CD14-positive monocyte (primary cell): ENCODE measurements at regions not wholly inside any gene's neighbourhood (a gene's known extent, or its start where the extent isn't known, plus 50 kb on each side); places are given as distances from the start of the nearest gene placed in this dataset.
"Not testable (repeated sequence)": the region's sequence is repeated elsewhere in the genome, so short reads cannot be mapped to it uniquely, and the experiment has no call there.

Experiments used
- DNase-seq, 3 donors: peaks; one replicate each; pipeline ENCODE4 v3.0.0-alpha.2; 2011 to 2022
- H2AFZ ChIP-seq: 2 replicates; pipeline ENCODE4 v1.6.0; 2012; ENCODE audit warnings: mild to moderate bottlenecking, low read depth, low read length, inconsistent platforms; ENCODE audit not compliant: insufficient read depth, poor library complexity, severe bottlenecking
- H3K27ac ChIP-seq, 2 donors: 1 replicate in 1 of 2; 2 replicates in 1 of 2; pipeline ENCODE4 v1.5.1; 2012 to 2013; ENCODE audit warnings: low read length in 2 of 2, control low read depth in 1 of 2, inconsistent platforms in 1 of 2, low read depth in 1 of 2, mild to moderate bottlenecking in 1 of 2
- H3K27me3 ChIP-seq, 2 donors: one replicate each; pipeline versions ENCODE4 v1.6.0 to v1.6.1; 2011 to 2013; ENCODE audit warnings: low read length in 2 of 2; ENCODE audit not compliant: control insufficient read depth in 2 of 2, insufficient read depth in 2 of 2
- H3K36me3 ChIP-seq, 2 donors: replicated peaks in 1 of 2; 1 replicate in 1 of 2; 2 replicates in 1 of 2; pipeline versions ENCODE4 v1.5.1 to v1.6.1; 2012 to 2013; ENCODE audit warnings: low read length in 2 of 2, control low read depth in 1 of 2, inconsistent platforms in 1 of 2, mild to moderate bottlenecking in 1 of 2; ENCODE audit not compliant: insufficient read depth in 2 of 2, control insufficient read depth in 1 of 2
- H3K4me1 ChIP-seq, 2 donors: 1 replicate in 1 of 2; 2 replicates in 1 of 2; pipeline versions ENCODE4 v1.5.1 to v1.6.1; 2012 to 2013; ENCODE audit warnings: low read length in 2 of 2, control low read depth in 1 of 2, inconsistent platforms in 1 of 2, mild to moderate bottlenecking in 1 of 2, moderate library complexity in 1 of 2; ENCODE audit not compliant: insufficient read depth in 2 of 2, control insufficient read depth in 1 of 2
- H3K4me2 ChIP-seq: replicated peaks from 2 replicates; pipeline ENCODE3; 2012; ENCODE audit warnings: low read length, moderate library complexity, mild to moderate bottlenecking; ENCODE audit not compliant: poor library complexity, severe bottlenecking; ENCODE audit errors: extremely low read depth
- H3K4me3 ChIP-seq, 3 experiments: fragments of 200-600 bp in 1 of 3; sonication (generic) in 1 of 3; replicated peaks in 1 of 3; 1 replicate in 2 of 3; 2 replicates in 1 of 3; pipeline ENCODE4 v1.5.1; 2011 to 2013; ENCODE audit warnings: low read length in 3 of 3, mild to moderate bottlenecking in 3 of 3, control low read depth in 2 of 3, low read depth in 2 of 3, inconsistent platforms in 1 of 3, moderate library complexity in 1 of 3
- H3K79me2 ChIP-seq: 2 replicates; pipeline ENCODE4 v1.6.0; 2012; ENCODE audit warnings: mild to moderate bottlenecking, control low read depth, inconsistent platforms, low read length, moderate library complexity; ENCODE audit not compliant: insufficient read depth
- H3K9ac ChIP-seq: 2 replicates; pipeline ENCODE4 v1.6.0; 2017; ENCODE audit warnings: low read length, mild to moderate bottlenecking; ENCODE audit not compliant: insufficient read depth, poor library complexity, severe bottlenecking
- H3K9me3 ChIP-seq, 2 donors: replicated peaks in 1 of 2; 1 replicate in 1 of 2; 2 replicates in 1 of 2; pipeline versions ENCODE4 v1.5.1 to v1.6.1; 2012 to 2013; ENCODE audit warnings: low read length in 2 of 2, control low read depth in 1 of 2; ENCODE audit not compliant: control insufficient read depth in 1 of 2, insufficient read depth in 1 of 2
- H4K20me1 ChIP-seq: 2 replicates; pipeline ENCODE4 v1.6.0; 2012; ENCODE audit warnings: mild to moderate bottlenecking, low read length, control low read depth, moderate library complexity; ENCODE audit not compliant: insufficient read depth
- H3K27ac Mint-ChIP-seq, 7 donors: one replicate each; pipeline ENCODE4 v1.8.0; 2020; ENCODE audit warnings: mild to moderate bottlenecking in 7 of 7, mixed read lengths in 7 of 7, moderate library complexity in 6 of 7, inconsistent platforms in 2 of 7
- H3K27me3 Mint-ChIP-seq, 3 donors: one replicate each; pipeline ENCODE4 v1.8.0; 2021 to 2022; ENCODE audit warnings: low read depth in 3 of 3, mild to moderate bottlenecking in 3 of 3, mixed read lengths in 3 of 3, moderate library complexity in 3 of 3, inconsistent platforms in 1 of 3
- H3K36me3 Mint-ChIP-seq, 2 donors: one replicate each; pipeline ENCODE4 v1.8.0; 2020; ENCODE audit warnings: mixed read lengths in 2 of 2, inconsistent platforms in 1 of 2, mild to moderate bottlenecking in 1 of 2
- H3K4me1 Mint-ChIP-seq: one replicate; pipeline ENCODE4 v1.8.0; 2020; ENCODE audit warnings: mild to moderate bottlenecking, mixed read lengths
- H3K4me3 Mint-ChIP-seq, 2 donors: one replicate each; pipeline ENCODE4 v1.8.0; 2020; ENCODE audit warnings: mild to moderate bottlenecking in 2 of 2, mixed read lengths in 2 of 2, moderate library complexity in 1 of 2
- H3K9me3 Mint-ChIP-seq, 7 donors: one replicate each; pipeline ENCODE4 v1.8.0; 2020 to 2022; ENCODE audit warnings: mixed read lengths in 7 of 7, mild to moderate bottlenecking in 6 of 7, moderate library complexity in 6 of 7, inconsistent platforms in 2 of 7
- CTCF ChIP-seq: fragments of 200-600 bp; IDR thresholded peaks from one replicate; pipeline ENCODE4 v1.8.0; 2022; ENCODE audit warnings: antibody characterized with exemption, mild to moderate bottlenecking
- WGBS: methylation state at CpG from one replicate; pipeline ENCODE4 v1.1.5; 2013; ENCODE audit warnings: missing lambda C conversion rate; ENCODE audit not compliant: insufficient coverage; 5-methylcytosine and 5-hydroxymethylcytosine counted together
- intact Hi-C, 2 donors: fragments of 100-400 bp; cut with micrococcal nuclease; formaldehyde crosslinking; loops; one replicate each; pipeline versions ENCODE4 v1.15.0 to v1.15.1; 2023

GRCh38 chr12:25625146-25625545, 72.1 kb upstream of the LMNTD1 start:
- peaks cover 0 to 3% of the 10 kb centered on the region in 2 donors for H3K9me3 ChIP-seq
- Mint-ChIP-seq H3K36me3 (no peaks in the 10 kb centered on the region), H3K4me1 (no peaks in the 10 kb centered on the region), H3K9me3 (peaks cover 0 to 4% (median 2%) of the 10 kb centered on the region in 7 donors), H3K27me3 (peaks cover 0 to 1% (median 0%) of the 10 kb centered on the region in 3 donors), H3K27ac (no peak overlapping the region), H3K4me3 (no peak overlapping the region)
- H3K4me1 ChIP-seq, result no peaks in the 10 kb centered on the region
- no peaks in the 10 kb centered on the region for H3K36me3 ChIP-seq
- no CpG with 5 or more reads among the region's 2 CpGs for WGBS
- no peak overlapping the region for H2AFZ ChIP-seq
- intact Hi-C loops, result no loop called here
- H3K27ac ChIP-seq, result no peak overlapping the region
- no peak for TF ChIP-seq CTCF
- no peak overlapping the region for H3K9ac ChIP-seq
- H3K79me2 ChIP-seq, result no peaks in the 10 kb centered on the region
- no peaks in the 10 kb centered on the region for H3K27me3 ChIP-seq
- H4K20me1 ChIP-seq, result no peaks in the 10 kb centered on the region
- no peak overlapping the region for H3K4me3 ChIP-seq
- no peak overlapping the region for H3K4me2 ChIP-seq
- no peak for DNase-seq

DNA sequence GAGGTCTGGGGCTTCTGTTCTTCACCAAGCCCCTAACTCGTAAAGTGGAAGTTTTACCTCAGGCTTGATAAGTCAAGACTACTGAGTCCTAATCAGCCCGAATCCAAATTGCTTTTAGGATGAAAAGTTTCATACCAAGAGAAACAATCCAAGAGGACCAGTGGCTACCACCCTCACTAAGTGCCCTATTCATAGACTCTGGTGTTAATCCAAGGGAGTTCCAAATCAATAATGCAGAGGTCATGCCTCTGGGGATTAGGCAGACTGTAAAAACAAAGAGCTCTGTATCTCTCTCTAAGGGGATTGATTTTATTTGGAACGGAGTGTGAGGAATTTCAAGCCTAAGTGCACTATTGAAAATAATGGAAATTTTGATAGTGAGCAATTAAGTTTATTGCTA, 76.3 kb upstream of the LMNTD1 start:
- intact Hi-C loops, result no loop called here
- DNase-seq, result no peak
- Histone ChIP-seq H3K9ac (no peak overlapping the region), H3K4me1 (no peaks in the 10 kb centered on the region), H4K20me1 (no peaks in the 10 kb centered on the region), H2AFZ (no peak overlapping the region), H3K4me3 (no peak overlapping the region), H3K9me3 (peaks cover 0 to 12% of the 10 kb centered on the region in 2 donors), H3K4me2 (no peak overlapping the region), H3K27me3 (no peaks in the 10 kb centered on the region), H3K79me2 (no peaks in the 10 kb centered on the region), H3K36me3 (no peaks in the 10 kb centered on the region), H3K27ac (no peak overlapping the region)
- no peak for TF ChIP-seq CTCF
- peaks cover 0 to 1% (median 0%) of the 10 kb centered on the region in 3 donors for H3K27me3 Mint-ChIP-seq
- no CpG with 5 or more reads among the region's 3 CpGs for WGBS
- peaks cover 3 to 18% (median 10%) of the 10 kb centered on the region in 7 donors for H3K9me3 Mint-ChIP-seq
- H3K27ac Mint-ChIP-seq, result no peak overlapping the region
- no peaks in the 10 kb centered on the region for H3K36me3 Mint-ChIP-seq
- no peaks in the 10 kb centered on the region for H3K4me1 Mint-ChIP-seq
- no peak overlapping the region for H3K4me3 Mint-ChIP-seq

GRCh38 chr12:25630735-25631515, 77.8 kb upstream of the LMNTD1 start:
- peaks cover 0 to 12% of the 10 kb centered on the region in 2 donors for H3K9me3 ChIP-seq
- H3K4me1 Mint-ChIP-seq, H3K27ac ChIP-seq, H3K4me2 ChIP-seq, H3K36me3 ChIP-seq, H3K4me3 Mint-ChIP-seq, H4K20me1 ChIP-seq, H3K79me2 ChIP-seq, H3K27ac Mint-ChIP-seq, H3K9ac ChIP-seq, H3K27me3 Mint-ChIP-seq, H3K4me1 ChIP-seq, H2AFZ ChIP-seq, H3K36me3 Mint-ChIP-seq, intact Hi-C loops, H3K27me3 ChIP-seq, H3K4me3 ChIP-seq, DNase-seq: not testable (repeated sequence)
- peaks cover 5 to 20% (median 13%) of the 10 kb centered on the region in 7 donors for H3K9me3 Mint-ChIP-seq
- 90% methylated on average over 4 of the region's 11 CpGs for WGBS
